ENCODE measurements at regions not wholly inside any gene's neighbourhood (a gene's known extent, or its start where the extent isn't known, plus 50 kb on each side); places are given as distances from the start of the nearest gene placed in this dataset.

DNA sequence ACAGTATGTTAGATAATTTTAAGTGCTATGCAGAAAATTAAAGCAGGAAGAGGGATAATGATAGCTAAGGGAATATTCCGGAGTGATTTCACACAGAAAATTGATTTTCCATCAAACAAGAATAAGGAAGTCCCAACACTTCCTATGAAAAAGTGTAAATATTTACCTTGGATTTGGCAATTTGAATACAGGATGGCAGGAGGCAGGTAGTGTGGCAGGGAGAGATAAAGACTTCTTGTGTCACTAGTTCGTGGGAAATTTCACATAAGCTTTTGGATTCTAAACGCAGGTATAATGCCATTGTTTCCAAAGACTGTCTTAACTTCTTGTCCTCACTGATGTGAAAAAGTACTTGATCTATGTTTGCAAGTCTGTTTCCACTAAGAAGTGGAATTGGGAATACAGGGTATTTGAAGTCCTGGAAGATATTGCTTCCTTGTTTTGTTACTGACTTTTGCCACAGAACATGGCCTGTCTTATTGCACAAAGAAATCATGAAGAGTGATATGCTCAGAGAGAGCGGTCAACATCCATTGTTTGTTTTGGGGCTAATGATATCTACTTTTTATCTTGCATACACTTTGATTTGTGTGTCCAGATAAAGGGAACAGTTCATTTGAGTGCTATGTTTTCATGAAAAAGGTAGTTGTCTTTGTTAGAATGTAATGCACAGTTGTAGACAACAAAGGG lies 1216.1 kb upstream of the FAM98A start:
- DNase-seq (ENCODE audit: low spot score), result no peak
- H3K9me2 ChIP-seq (ENCODE audit: insufficient read depth, low read length), result no peaks in the 10 kb centered on the region
- no peak overlapping the region for H2AFZ ChIP-seq (ENCODE audit: low read length)
- no peaks in the 10 kb centered on the region for H3K36me3 ChIP-seq (ENCODE audit: insufficient read depth, low read length)
- H4K20me1 ChIP-seq (ENCODE audit: insufficient read depth, low read length), result no peaks in the 10 kb centered on the region
- no peaks in the 10 kb centered on the region for H3K79me2 ChIP-seq (ENCODE audit: insufficient read depth, low read depth, low read length)
- no peaks in the 10 kb centered on the region for H3K4me1 ChIP-seq (ENCODE audit: insufficient read depth, low read length, poor library complexity, severe bottlenecking)
- BruUV-seq (replicated peaks), result no TSS peak
- no peak overlapping the region for H3K27ac ChIP-seq (ENCODE audit: low read depth, low read length, poor library complexity, severe bottlenecking)
- H3K9me3 ChIP-seq (ENCODE audit: low read length), result no peaks in the 10 kb centered on the region
- intact Hi-C loops (cut with micrococcal nuclease; ENCODE audit: unreplicated experiment), result no loop called here
- H3K4me3 ChIP-seq (ENCODE audit: low read depth, low read length, poor library complexity, severe bottlenecking), result no peak overlapping the region
- TF ChIP-seq EZH2phosphoT487 (IDR thresholded peaks at IDR 0.05; ENCODE audit: borderline replicate concordance, low read depth, low read length), result no peak
- TF ChIP-seq, protein P1, sequence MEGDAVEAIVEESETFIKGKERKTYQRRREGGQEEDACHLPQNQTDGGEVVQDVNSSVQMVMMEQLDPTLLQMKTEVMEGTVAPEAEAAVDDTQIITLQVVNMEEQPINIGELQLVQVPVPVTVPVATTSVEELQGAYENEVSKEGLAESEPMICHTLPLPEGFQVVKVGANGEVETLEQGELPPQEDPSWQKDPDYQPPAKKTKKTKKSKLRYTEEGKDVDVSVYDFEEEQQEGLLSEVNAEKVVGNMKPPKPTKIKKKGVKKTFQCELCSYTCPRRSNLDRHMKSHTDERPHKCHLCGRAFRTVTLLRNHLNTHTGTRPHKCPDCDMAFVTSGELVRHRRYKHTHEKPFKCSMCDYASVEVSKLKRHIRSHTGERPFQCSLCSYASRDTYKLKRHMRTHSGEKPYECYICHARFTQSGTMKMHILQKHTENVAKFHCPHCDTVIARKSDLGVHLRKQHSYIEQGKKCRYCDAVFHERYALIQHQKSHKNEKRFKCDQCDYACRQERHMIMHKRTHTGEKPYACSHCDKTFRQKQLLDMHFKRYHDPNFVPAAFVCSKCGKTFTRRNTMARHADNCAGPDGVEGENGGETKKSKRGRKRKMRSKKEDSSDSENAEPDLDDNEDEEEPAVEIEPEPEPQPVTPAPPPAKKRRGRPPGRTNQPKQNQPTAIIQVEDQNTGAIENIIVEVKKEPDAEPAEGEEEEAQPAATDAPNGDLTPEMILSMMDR (conservative IDR thresholded peaks at IDR 0.05; ENCODE audit: low read length), result no peak
- no peak overlapping the region for H3K4me2 ChIP-seq (ENCODE audit: low read length)
- CTCF ChIA-PET (ENCODE audit: unreplicated experiment), result no interaction called here
- POLR2A ChIA-PET, result no interaction called here

DNA sequence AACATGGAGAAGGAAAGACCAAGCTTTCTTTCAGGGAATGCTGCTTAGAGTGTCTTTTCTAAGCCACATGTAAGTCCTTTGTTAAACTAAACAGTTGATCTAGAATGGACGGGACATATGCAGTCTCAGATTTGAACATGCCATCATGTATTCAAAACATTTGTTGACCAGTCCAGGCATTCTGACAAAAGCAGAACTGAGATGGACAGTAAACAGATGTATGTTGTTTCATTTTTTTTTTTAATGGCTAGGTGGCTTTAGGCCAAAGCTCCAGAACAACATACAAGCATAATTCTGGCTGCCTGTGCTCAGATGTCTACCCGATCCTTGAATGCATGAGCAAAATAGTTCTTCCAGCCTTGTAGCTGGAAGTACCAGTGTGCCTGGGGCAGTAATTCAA lies 1211.4 kb upstream of the FAM98A start:
- H3K4me3 ChIP-seq (ENCODE audit: low read depth, low read length, poor library complexity, severe bottlenecking), result no peak overlapping the region
- no peaks in the 10 kb centered on the region for H3K36me3 ChIP-seq (ENCODE audit: insufficient read depth, low read length)
- TF ChIP-seq, protein P1 (conservative IDR thresholded peaks at IDR 0.05; ENCODE audit: low read length), result no peak
- TF ChIP-seq EZH2phosphoT487 (IDR thresholded peaks at IDR 0.05; ENCODE audit: borderline replicate concordance, low read depth, low read length), result no peak
- H3K4me1 ChIP-seq (ENCODE audit: insufficient read depth, low read length, poor library complexity, severe bottlenecking), result no peaks in the 10 kb centered on the region
- no peak overlapping the region for H2AFZ ChIP-seq (ENCODE audit: low read length)
- POLR2A ChIA-PET, result no interaction called here
- BruUV-seq (replicated peaks), result no TSS peak
- no peak overlapping the region for H3K4me2 ChIP-seq (ENCODE audit: low read length)
- H3K79me2 ChIP-seq (ENCODE audit: insufficient read depth, low read depth, low read length), result no peaks in the 10 kb centered on the region
- no peak overlapping the region for H3K27ac ChIP-seq (ENCODE audit: low read depth, low read length, poor library complexity, severe bottlenecking)
- intact Hi-C loops (cut with micrococcal nuclease; ENCODE audit: unreplicated experiment), result no loop called here
- DNase-seq (ENCODE audit: low spot score), result no peak
- H3K9me2 ChIP-seq (ENCODE audit: insufficient read depth, low read length), result no peaks in the 10 kb centered on the region
- no peaks in the 10 kb centered on the region for H3K9me3 ChIP-seq (ENCODE audit: low read length)
- H4K20me1 ChIP-seq (ENCODE audit: insufficient read depth, low read length), result no peaks in the 10 kb centered on the region
- CTCF ChIA-PET (ENCODE audit: unreplicated experiment), result no interaction called here

DNA sequence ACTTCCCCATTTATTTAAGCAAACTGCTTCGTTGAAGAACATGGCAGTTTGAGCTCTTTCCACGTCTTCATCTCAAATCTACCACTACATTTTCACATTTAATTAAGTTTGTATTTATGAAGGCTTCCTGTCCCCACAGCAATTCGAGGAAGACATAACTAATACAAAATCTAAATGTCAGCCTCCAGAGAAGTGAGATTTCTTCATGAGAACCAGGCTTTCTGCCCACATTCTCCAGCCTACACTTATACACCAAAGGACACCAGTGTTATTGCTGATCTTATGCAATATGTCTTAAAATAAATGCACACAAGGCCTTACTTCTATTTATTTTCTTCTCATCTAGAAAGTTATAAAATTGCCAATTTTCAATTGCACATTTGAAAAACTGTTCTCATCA lies 1209.3 kb upstream of the FAM98A start:
- Histone ChIP-seq H3K79me2 (ENCODE audit: insufficient read depth, low read depth, low read length) (no peaks in the 10 kb centered on the region), H3K4me1 (ENCODE audit: insufficient read depth, low read length, poor library complexity, severe bottlenecking) (no peaks in the 10 kb centered on the region), H3K9me2 (ENCODE audit: insufficient read depth, low read length) (no peaks in the 10 kb centered on the region), H3K27ac (ENCODE audit: low read depth, low read length, poor library complexity, severe bottlenecking) (no peak overlapping the region), H2AFZ (ENCODE audit: low read length) (no peak overlapping the region), H4K20me1 (ENCODE audit: insufficient read depth, low read length) (no peaks in the 10 kb centered on the region), H3K9me3 (ENCODE audit: low read length) (no peaks in the 10 kb centered on the region), H3K36me3 (ENCODE audit: insufficient read depth, low read length) (no peaks in the 10 kb centered on the region), H3K4me3 (ENCODE audit: low read depth, low read length, poor library complexity, severe bottlenecking) (no peak overlapping the region), H3K4me2 (ENCODE audit: low read length) (no peak overlapping the region)
- ChIA-PET POLR2A (no interaction called here), CTCF (ENCODE audit: unreplicated experiment) (no interaction called here)
- no TSS peak for BruUV-seq (replicated peaks)
- TF ChIP-seq EZH2phosphoT487 (IDR thresholded peaks at IDR 0.05; ENCODE audit: borderline replicate concordance, low read depth, low read length), result no peak
- TF ChIP-seq, protein P1 (conservative IDR thresholded peaks at IDR 0.05; ENCODE audit: low read length), result no peak
- intact Hi-C loops (cut with micrococcal nuclease; ENCODE audit: unreplicated experiment), result no loop called here
- no peak for DNase-seq (ENCODE audit: low spot score)

Data from OCI-LY7 (cell line).